Endothelial cell (in vitro differentiated cells): ENCODE measurements at regions not wholly inside any gene's neighbourhood (a gene's known extent, or its start where the extent isn't known, plus 50 kb on each side); places are given as distances from the start of the nearest gene placed in this dataset.
A peak's percentile ranks its signal among the peaks of the same experiment; 100 is the strongest.

Experiments used
- DNase-seq: peaks from one replicate; pipeline ENCODE4 v3.0.0; 2021; ENCODE audit warnings: low spot score
- H3K27ac Mint-ChIP-seq: one replicate; pipeline ENCODE4 v1.8.0; 2021; ENCODE audit warnings: mixed read lengths, inconsistent platforms; ENCODE audit not compliant: unreplicated experiment
- H3K27me3 Mint-ChIP-seq: one replicate; pipeline ENCODE4 v1.8.0; 2021; ENCODE audit warnings: mild to moderate bottlenecking, moderate library complexity, mixed read lengths, inconsistent platforms; ENCODE audit not compliant: unreplicated experiment
- H3K36me3 Mint-ChIP-seq: one replicate; pipeline ENCODE4 v1.8.0; 2021; ENCODE audit warnings: mild to moderate bottlenecking, low read depth, mixed read lengths, inconsistent platforms; ENCODE audit not compliant: unreplicated experiment
- H3K4me1 Mint-ChIP-seq: one replicate; pipeline ENCODE4 v1.8.0; 2021; ENCODE audit warnings: mild to moderate bottlenecking, mixed read lengths, inconsistent platforms; ENCODE audit not compliant: unreplicated experiment
- H3K4me3 Mint-ChIP-seq: one replicate; pipeline ENCODE4 v1.8.0; 2021; ENCODE audit warnings: mild to moderate bottlenecking, mixed read lengths, inconsistent platforms; ENCODE audit not compliant: unreplicated experiment
- H3K9me3 Mint-ChIP-seq: one replicate; pipeline ENCODE4 v1.8.0; 2021; ENCODE audit warnings: mixed read lengths, inconsistent platforms; ENCODE audit not compliant: unreplicated experiment
- CTCF ChIP-seq: fragments of 200-600 bp; sonication (generic); IDR thresholded peaks from one replicate; pipeline ENCODE4 v1.5.0; 2021; ENCODE audit warnings: antibody characterized with exemption; ENCODE audit not compliant: unreplicated experiment

GRCh38 chr5:89283728-89284493 lies 400.9 kb upstream of the MEF2C start:
- H3K9me3 Mint-ChIP-seq, result no peaks in the 10 kb centered on the region
- H3K27me3 Mint-ChIP-seq, result no peaks in the 10 kb centered on the region
- no peak for DNase-seq
- peaks cover 6% of the 10 kb centered on the region for H3K4me1 Mint-ChIP-seq
- no peak overlapping the region for H3K27ac Mint-ChIP-seq
- no peak overlapping the region for H3K4me3 Mint-ChIP-seq
- TF ChIP-seq CTCF, result peak; percentile 37
- H3K36me3 Mint-ChIP-seq, result no peaks in the 10 kb centered on the region

GRCh38 chr5:89282554-89283510 lies 399.8 kb upstream of the MEF2C start:
- Mint-ChIP-seq H3K4me3 (no peak overlapping the region), H3K4me1 (peaks cover 6% of the 10 kb centered on the region), H3K9me3 (no peaks in the 10 kb centered on the region), H3K36me3 (no peaks in the 10 kb centered on the region), H3K27me3 (no peaks in the 10 kb centered on the region), H3K27ac (no peak overlapping the region)
- no peak for TF ChIP-seq CTCF
- no peak for DNase-seq

DNA sequence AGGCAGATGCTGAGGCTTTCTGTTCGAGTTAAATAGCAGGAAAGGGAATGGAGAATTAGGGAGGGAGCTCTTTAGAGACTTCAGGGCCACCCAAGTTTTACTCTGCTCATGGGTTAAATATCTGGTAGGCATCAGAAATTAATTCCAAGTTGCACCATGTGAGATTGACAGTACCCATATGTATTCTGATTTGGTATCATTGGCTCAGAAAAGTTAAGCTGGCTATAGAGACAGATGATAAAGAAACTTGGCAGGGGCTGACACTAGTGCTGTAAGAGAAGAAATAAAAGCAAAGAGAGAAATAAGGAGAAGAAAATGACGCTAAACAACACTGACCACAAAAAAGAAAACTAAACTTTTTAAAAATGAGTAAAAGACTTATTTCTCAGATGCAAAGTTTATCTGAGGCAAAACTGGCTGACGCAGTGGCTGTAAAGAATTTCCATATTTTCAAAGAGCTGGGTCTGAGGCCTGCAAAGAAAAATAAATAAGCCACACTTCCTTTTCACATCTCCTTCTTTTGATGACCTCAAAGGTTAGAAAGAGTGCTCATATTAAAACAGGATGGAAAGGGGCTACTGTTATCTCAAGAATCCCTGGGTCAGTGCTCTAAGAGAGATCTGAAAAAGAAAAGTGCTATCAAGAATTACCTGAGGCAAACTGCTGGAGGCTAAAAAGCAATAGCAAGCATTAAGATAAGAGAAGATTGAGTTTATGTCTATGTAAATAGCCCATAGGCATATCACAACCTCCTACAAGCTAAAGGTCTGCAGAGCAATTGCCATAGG lies 399.0 kb upstream of the MEF2C start:
- Mint-ChIP-seq H3K4me3 (no peak overlapping the region), H3K27ac (no peak overlapping the region), H3K27me3 (no peaks in the 10 kb centered on the region), H3K9me3 (no peaks in the 10 kb centered on the region), H3K4me1 (peaks cover 6% of the 10 kb centered on the region), H3K36me3 (no peaks in the 10 kb centered on the region)
- DNase-seq, result no peak
- no peak for TF ChIP-seq CTCF

- H3K4me3 Mint-ChIP-seq, result no peak overlapping the region
- H3K36me3 Mint-ChIP-seq, result no peaks in the 10 kb centered on the region
- TF ChIP-seq CTCF, result no peak
- H3K9me3 Mint-ChIP-seq, result no peaks in the 10 kb centered on the region
- peaks cover 6% of the 10 kb centered on the region for H3K4me1 Mint-ChIP-seq
- H3K27me3 Mint-ChIP-seq, result no peaks in the 10 kb centered on the region
- no peak for DNase-seq
- H3K27ac Mint-ChIP-seq, result no peak overlapping the region
Observed at GRCh38 chr5:89281211-89281610, 398.2 kb upstream of the MEF2C start.
